Right lobe of liver (tissue), 6 donors: ENCODE measurements at regions not wholly inside any gene's neighbourhood (a gene's known extent, or its start where the extent isn't known, plus 50 kb on each side); places are given as distances from the start of the nearest gene placed in this dataset.

ENCODE experiments used
- ATAC-seq, 4 donors: fragments of 200-7000 bp; cut with Tn5 transposase; one replicate each; pipeline ENCODE4 v1.9.1; 2020; ENCODE audit warnings: mild to moderate bottlenecking in 4 of 4, moderate library complexity in 4 of 4
- DNase-seq, 3 donors: peaks; one replicate each; pipeline ENCODE4 v3.0.0-alpha.2; 2020
- H3K27ac ChIP-seq, 3 donors: fragments of 200-600 bp; one replicate each; pipeline ENCODE4 v1.8.0; 2022
- H3K27me3 ChIP-seq, 2 donors: fragments of 200-600 bp; one replicate each; pipeline ENCODE4 v1.8.0; 2022
- H3K36me3 ChIP-seq, 4 donors: fragments of 200-600 bp; sonication (generic) in 1 of 4; one replicate each; pipeline versions ENCODE4 v1.5.1 to v1.8.0; 2017 to 2022; ENCODE audit warnings: control low read depth in 1 of 4
- H3K4me1 ChIP-seq, 4 donors: fragments of 200-600 bp; sonication (generic) in 1 of 4; one replicate each; pipeline versions ENCODE4 v1.5.1 to v1.8.0; 2017 to 2022; ENCODE audit warnings: control low read depth in 1 of 4
- H3K4me3 ChIP-seq, 3 donors: fragments of 200-600 bp; one replicate each; pipeline ENCODE4 v1.8.0; 2022
- H3K9me3 ChIP-seq, 4 donors: fragments of 200-600 bp; sonication (generic) in 1 of 4; one replicate each; pipeline versions ENCODE4 v1.5.1 to v1.8.0; 2017 to 2022; ENCODE audit warnings: control low read depth in 1 of 4
- POLR2A ChIP-seq: fragments of 450-650 bp; IDR thresholded peaks from one replicate; pipeline ENCODE4 v1.6.1; 2017; ENCODE audit warnings: antibody characterized with exemption, mild to moderate bottlenecking
- WGBS: methylation state at CpG from one replicate; pipeline ENCODE4 v1.1.6; 2018; ENCODE audit warnings: low coverage, low lambda C conversion rate; ENCODE audit not compliant: insufficient coverage; ENCODE audit errors: missing lambda C conversion rate; 5-methylcytosine and 5-hydroxymethylcytosine counted together
- intact Hi-C, 2 donors: fragments of 100-400 bp; cut with DNase I; formaldehyde crosslinking; loops; one replicate each; pipeline versions ENCODE4 v1.11.2 to v1.14.1; 2022
- TF ChIP-seq, protein P1 (sequence below), 4 donors: fragments of 200-600 bp in 3 of 4; fragments of 450-650 bp in 1 of 4; IDR thresholded peaks; one replicate each; pipeline versions ENCODE4 v1.5.1 to v1.8.0; 2016 to 2022; ENCODE audit warnings: antibody characterized with exemption in 4 of 4, mild to moderate bottlenecking in 2 of 4
- donor health status: DM: no; HTN: yes; CAD: no.
- donor health status: DM: no; HTN: no; CAD: no.
- donor health status: DM: no; HTN: no; CAD: no.
- donor health status: DM: no; HTN: yes; CAD: no.
- donor health status: DM: no; HTN: yes; CAD: no.

DNA sequence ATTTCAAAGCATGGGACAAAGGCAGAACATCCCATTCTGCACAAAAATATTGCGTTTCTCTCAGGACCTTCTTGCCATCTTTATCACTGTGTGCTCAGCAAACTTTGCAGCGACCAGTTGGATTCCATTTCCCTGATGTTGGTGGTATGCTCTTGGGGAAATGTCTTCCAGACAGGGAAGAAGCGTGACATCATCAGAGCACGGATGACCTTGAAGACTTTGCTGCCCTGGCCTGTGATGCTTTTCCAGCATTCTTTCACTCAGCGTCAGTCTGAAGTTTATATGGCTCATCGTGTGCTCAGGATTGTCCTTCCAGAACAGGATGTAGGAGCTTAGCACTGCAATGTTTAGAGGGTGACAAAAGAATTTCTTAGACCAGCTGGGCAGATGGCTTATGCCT is 131.4 kb upstream of the F3 start:
- 85% methylated on average over 5 of the region's 6 CpGs for WGBS
- Histone ChIP-seq H3K9me3 (no peaks in the 10 kb centered on the region), H3K27me3 (no peaks in the 10 kb centered on the region), H3K4me3 (no peak overlapping the region), H3K36me3 (no peaks in the 10 kb centered on the region), H3K4me1 (no peaks in the 10 kb centered on the region), H3K27ac (no peak overlapping the region)
- no peak for DNase-seq
- ATAC-seq = no peak
- intact Hi-C loops = no loop called here
- TF ChIP-seq POLR2A = no peak
- TF ChIP-seq, protein P1, sequence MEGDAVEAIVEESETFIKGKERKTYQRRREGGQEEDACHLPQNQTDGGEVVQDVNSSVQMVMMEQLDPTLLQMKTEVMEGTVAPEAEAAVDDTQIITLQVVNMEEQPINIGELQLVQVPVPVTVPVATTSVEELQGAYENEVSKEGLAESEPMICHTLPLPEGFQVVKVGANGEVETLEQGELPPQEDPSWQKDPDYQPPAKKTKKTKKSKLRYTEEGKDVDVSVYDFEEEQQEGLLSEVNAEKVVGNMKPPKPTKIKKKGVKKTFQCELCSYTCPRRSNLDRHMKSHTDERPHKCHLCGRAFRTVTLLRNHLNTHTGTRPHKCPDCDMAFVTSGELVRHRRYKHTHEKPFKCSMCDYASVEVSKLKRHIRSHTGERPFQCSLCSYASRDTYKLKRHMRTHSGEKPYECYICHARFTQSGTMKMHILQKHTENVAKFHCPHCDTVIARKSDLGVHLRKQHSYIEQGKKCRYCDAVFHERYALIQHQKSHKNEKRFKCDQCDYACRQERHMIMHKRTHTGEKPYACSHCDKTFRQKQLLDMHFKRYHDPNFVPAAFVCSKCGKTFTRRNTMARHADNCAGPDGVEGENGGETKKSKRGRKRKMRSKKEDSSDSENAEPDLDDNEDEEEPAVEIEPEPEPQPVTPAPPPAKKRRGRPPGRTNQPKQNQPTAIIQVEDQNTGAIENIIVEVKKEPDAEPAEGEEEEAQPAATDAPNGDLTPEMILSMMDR (IDR thresholded peaks at IDR 0.05) = no peak

DNA sequence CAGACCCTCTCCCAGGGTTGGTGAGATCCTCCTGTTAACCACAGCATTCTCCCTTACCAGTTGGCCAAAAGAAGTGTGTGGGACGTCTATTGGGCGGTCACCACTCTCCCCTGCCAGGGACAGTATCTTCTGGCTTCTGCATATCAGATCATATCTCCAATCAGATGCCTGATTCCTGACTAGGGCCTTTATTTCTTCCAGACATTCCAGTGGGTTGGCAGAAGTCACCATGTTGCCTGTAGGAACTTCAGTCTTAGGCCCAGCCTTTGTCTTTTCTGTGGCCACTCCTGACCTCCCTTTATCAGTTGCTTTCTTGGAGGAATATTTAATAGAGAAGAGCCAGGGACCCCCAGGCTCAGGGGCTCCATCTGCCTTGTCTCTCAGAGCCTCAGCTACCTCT is 130.4 kb upstream of the F3 start:
- TF ChIP-seq, protein P1 (IDR thresholded peaks at IDR 0.05) = no peak
- no peak for TF ChIP-seq POLR2A
- Histone ChIP-seq H3K27me3 (no peaks in the 10 kb centered on the region), H3K9me3 (no peaks in the 10 kb centered on the region), H3K36me3 (no peaks in the 10 kb centered on the region), H3K4me1 (no peaks in the 10 kb centered on the region), H3K4me3 (no peak overlapping the region), H3K27ac (no peak overlapping the region)
- no peak for DNase-seq
- no peak for ATAC-seq
- intact Hi-C loops = no loop called here
- WGBS = 87% methylated on average over 2 of the region's 2 CpGs

DNA sequence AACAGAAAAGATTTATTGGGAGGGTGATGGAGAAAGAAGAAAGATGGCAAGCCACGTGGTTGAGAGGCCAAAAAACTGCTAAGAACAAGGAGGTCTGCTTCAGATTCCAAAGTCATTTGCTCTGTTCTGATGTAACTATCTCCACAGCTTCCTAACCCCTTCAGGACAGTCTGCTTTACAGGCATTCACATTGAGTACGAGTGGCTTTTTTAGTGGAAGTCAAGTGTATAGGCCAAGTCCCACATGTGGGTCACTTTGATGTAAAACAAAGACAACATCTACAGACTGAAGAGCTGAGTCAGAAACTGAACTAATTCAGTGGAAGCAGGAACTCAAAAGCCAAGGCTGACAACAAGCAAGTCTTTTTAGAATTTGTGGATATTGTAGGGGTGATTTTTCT is 128.7 kb upstream of the F3 start:
- Histone ChIP-seq H3K27me3 (no peaks in the 10 kb centered on the region), H3K9me3 (no peaks in the 10 kb centered on the region), H3K4me1 (peaks cover 0 to 2% (median 0%) of the 10 kb centered on the region in 4 donors), H3K36me3 (no peaks in the 10 kb centered on the region), H3K4me3 (no peak overlapping the region), H3K27ac (no peak overlapping the region)
- intact Hi-C loops = no loop called here
- no peak for ATAC-seq
- DNase-seq = no peak
- no peak for TF ChIP-seq POLR2A
- TF ChIP-seq, protein P1 (IDR thresholded peaks at IDR 0.05) = no peak
- 66% methylated on average over 2 of the region's 2 CpGs for WGBS

DNA sequence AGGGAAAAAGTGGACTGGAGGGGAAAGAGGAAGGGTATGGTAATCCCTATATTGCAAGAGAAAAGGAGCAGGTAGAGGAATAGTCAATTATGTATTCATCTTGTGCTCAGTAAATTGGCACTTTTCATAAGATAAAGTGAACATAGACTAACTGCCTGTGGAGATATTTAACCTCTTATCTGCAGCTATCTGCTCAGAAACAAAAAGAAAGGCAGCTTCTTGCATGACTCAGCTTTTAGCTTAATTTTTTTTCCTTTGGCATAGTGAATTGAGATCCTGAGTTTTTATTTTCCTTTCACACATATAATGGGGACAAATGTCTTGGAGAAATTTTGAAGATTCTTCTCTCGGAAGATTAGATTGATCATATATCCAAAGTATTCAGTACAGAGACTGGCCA is 127.6 kb upstream of the F3 start:
- WGBS = 83% methylated on average over 1 of the region's 1 CpG
- intact Hi-C loops = no loop called here
- no peak overlapping the region for H3K27ac ChIP-seq
- H3K27me3 ChIP-seq = no peaks in the 10 kb centered on the region
- peaks cover 0 to 2% (median 0%) of the 10 kb centered on the region in 4 donors for H3K4me1 ChIP-seq
- no peak overlapping the region for H3K4me3 ChIP-seq
- ATAC-seq = no peak
- H3K9me3 ChIP-seq = no peaks in the 10 kb centered on the region
- TF ChIP-seq POLR2A = no peak
- TF ChIP-seq, protein P1 (IDR thresholded peaks at IDR 0.05) = no peak
- no peak for DNase-seq
- H3K36me3 ChIP-seq = no peaks in the 10 kb centered on the region

DNA sequence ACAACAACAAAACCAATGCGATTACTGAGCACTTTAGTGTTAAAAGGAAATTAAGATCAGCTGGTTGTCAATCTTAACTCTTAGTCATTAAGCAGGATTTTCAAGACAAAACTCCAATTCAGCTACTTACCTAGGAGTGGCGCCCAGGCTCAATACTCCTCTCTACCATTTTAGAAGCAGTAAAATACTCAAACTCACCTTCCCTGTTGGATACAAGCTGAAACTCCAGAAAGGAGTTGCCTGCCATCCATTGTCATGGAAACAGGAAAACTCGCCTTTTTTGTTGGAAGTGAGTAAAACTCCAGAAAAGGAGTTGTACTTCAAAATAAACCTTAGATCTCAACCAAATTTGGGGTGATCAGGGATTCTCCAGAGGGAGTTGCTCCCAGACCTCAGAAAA is 127.0 kb upstream of the F3 start:
- WGBS = 85% methylated on average over 3 of the region's 3 CpGs
- intact Hi-C loops = no loop called here
- ATAC-seq = no peak

More for the DNA sequence above, 127.0 kb upstream of the F3 start:
- no peaks in the 10 kb centered on the region for H3K36me3 ChIP-seq
- no peak overlapping the region for H3K27ac ChIP-seq
- H3K27me3 ChIP-seq = no peaks in the 10 kb centered on the region
- H3K9me3 ChIP-seq = no peaks in the 10 kb centered on the region
- peaks cover 0 to 2% (median 0%) of the 10 kb centered on the region in 4 donors for H3K4me1 ChIP-seq
- no peak for DNase-seq
- H3K4me3 ChIP-seq = no peak overlapping the region
- TF ChIP-seq POLR2A = no peak
- TF ChIP-seq, protein P1 (IDR thresholded peaks at IDR 0.05) = no peak
